Cardiac fibroblast (primary cell): ENCODE measurements at regions not wholly inside any gene's neighbourhood (a gene's known extent, or its start where the extent isn't known, plus 50 kb on each side); places are given as distances from the start of the nearest gene placed in this dataset.

ENCODE experiments used
- DNase-seq, 2 donors: peaks; one replicate each; pipeline versions ENCODE4 v3.0.0 to v3.0.0-alpha.2; 2010; ENCODE audit warnings: low read depth in 2 of 2
- H3K4me3 ChIP-seq, 2 donors: replicated peaks in 1 of 2; 1 replicate in 1 of 2; 2 replicates in 1 of 2; pipeline ENCODE4 v1.5.1; 2011; ENCODE audit warnings: low read depth in 2 of 2, low read length in 2 of 2, mild to moderate bottlenecking in 2 of 2, moderate library complexity in 1 of 2
- TF ChIP-seq, protein P1 (sequence below): IDR thresholded peaks from one replicate; pipeline ENCODE4 v1.5.1; 2011; ENCODE audit warnings: low read depth, mild to moderate bottlenecking, low read length, inconsistent platforms

DNA sequence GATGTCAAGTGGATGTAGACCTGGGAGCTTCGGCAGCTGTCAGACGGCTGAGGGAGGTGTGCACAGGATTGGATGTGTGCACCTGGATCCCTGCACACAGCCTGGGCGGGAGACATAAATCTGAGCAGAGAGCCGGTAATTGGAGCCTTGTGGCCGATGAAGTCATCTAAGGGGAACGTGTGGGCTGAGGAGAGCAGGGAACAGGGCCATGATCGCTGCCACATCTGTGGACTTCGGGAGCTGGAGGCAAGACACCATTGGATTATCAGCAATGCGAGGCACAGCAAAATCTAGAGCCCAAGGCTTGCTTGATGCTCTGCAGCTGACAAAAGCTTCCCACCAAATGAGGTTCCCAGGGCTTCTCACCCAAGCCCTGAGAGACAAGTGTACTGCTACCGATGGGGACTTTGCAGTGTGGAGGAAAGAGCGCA lies 147.7 kb downstream of the PTPN20 start:
- no peak overlapping the region for H3K4me3 ChIP-seq

DNA sequence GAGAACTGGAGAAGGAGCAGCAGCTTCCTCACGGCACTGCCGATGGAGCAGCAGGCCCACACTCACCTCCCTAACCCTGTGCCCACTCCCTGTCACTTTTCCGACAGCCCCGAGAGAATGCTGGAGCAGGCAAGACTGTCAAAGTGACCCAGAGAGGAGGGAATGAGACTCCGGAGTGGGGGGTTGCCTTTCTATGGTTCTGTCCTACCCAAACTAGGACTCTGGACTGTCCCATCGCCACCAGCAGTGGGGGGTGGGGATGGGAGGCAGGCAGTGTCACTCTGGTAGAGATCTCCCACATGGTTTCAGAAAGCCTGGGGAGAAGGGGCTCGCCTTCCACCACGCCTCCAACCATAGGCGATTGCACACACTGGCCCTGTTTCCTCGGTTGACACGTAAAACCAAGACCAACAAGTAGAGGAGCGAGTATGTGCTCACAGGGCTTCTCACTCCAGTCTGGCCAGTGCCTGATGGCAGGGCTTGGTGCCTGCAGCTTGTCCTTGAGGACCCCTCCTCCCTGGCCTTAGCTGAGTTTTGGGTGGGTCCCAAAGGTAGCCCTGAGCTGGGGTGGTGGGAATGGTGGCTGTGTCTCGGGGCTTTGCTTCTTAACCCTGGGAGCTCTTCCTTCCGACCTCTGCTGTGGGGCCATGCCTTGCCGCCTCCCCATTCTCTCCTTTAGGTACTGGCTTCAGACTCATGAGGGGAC lies 148.5 kb downstream of the PTPN20 start:
- no peak overlapping the region for H3K4me3 ChIP-seq
- no peak for DNase-seq
- TF ChIP-seq, protein P1, sequence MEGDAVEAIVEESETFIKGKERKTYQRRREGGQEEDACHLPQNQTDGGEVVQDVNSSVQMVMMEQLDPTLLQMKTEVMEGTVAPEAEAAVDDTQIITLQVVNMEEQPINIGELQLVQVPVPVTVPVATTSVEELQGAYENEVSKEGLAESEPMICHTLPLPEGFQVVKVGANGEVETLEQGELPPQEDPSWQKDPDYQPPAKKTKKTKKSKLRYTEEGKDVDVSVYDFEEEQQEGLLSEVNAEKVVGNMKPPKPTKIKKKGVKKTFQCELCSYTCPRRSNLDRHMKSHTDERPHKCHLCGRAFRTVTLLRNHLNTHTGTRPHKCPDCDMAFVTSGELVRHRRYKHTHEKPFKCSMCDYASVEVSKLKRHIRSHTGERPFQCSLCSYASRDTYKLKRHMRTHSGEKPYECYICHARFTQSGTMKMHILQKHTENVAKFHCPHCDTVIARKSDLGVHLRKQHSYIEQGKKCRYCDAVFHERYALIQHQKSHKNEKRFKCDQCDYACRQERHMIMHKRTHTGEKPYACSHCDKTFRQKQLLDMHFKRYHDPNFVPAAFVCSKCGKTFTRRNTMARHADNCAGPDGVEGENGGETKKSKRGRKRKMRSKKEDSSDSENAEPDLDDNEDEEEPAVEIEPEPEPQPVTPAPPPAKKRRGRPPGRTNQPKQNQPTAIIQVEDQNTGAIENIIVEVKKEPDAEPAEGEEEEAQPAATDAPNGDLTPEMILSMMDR: no peak

More for the DNA sequence above, 147.7 kb downstream of the PTPN20 start:
- TF ChIP-seq, protein P1: no peak
- DNase-seq: no peak

DNA sequence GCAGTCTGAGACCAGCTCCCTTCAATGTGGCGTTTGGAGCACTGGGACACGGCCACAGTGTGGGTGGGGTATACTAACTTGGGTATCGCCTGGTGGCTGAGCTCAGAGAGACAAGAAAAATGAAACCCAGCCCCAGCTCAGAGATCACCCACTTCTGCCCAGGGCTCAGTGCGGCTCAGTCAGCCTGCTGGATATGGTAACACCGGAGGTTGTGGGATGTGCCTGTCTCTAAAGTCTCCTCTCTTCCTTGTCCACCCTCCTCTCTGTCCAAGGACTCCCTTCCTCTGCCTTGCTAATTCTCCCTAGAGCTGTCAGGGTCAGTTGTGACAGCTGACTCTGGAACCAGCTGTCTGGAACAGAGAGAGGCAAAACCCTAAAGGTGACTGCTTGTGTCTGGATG lies 149.1 kb downstream of the PTPN20 start:
- H3K4me3 ChIP-seq: no peak overlapping the region
- DNase-seq: no peak
- TF ChIP-seq, protein P1: no peak

DNA sequence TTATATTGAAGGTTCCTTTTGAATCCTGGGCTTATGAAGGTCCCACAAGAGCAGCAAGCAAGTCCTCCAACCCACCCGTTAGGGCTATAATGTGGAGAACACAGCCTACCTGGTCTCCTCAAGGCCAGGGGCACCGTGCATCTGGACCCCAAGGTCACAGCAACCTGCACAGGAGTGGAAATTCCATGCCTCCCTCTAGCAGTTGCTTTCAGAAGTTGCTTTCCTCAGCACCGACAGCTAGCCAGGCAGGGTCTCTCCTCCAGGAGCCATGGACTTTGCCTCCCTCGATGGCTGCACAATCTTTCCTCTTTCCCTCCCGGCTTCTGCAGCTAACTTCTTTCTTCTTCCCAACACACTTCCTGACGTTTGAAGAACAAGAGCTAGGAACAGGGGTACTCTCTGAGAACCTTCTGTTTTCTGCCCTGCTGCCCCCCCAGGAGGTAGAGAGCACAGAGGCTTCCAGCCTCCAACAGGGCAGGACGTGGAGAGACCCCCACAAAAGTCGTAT lies 149.8 kb downstream of the PTPN20 start:
- TF ChIP-seq, protein P1: no peak
- no peak for DNase-seq
- no peak overlapping the region for H3K4me3 ChIP-seq

DNA sequence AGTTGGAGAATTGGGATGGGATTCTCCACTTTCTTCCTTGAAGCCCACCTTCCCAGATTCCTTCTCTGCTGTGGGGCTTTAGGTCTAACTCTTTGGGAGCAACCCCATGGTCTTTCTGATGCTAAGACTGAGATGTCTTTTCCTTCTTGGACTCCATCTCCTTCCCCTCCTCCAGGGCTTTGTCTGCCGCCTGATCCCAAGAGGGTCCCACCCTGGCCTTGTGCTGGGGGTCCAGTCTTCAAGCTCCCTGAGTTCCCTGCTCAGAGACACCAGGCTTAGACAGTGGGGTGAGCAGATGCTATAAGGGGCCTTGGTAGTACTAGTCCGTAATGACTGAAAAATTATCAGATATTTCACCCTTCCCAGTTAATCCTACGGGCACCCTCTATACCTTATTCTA lies 150.5 kb downstream of the PTPN20 start:
- DNase-seq: no peak
- TF ChIP-seq, protein P1: no peak
- H3K4me3 ChIP-seq: no peak overlapping the region

DNA sequence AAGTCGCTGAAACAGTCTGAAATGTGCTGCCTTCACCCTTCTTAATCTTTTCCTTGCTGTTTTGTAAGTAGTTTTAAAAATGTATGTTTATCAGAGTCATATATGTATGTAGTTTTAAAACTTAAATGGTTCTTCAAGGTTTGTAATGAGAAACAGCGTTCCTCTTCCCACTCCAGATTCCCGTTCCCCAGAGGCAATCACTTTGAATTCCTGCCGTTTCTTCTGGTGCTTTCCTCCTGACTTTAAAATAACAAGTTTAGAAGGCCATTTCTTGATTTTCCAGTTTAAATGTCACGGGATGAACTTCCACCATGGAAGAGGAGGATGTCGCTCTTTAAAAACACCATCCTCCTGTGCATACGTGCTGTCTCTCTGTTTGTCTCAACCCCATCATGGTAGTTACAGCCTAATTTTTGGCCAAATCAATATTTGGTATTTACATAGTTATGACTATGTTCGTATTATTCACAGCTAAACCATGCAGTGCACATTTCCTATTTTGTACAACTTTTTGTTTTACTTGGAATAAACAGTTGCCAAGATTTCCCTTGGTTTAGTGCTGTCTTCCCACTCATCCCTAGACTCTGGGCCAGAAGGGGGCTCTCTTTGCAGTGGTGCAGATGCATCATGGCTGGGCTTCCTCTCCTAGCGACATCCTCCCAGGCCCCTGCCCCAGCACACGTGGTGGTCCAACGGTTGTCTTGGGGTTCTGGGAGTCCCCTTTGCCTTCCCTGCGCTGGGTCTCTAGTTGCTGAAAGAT lies 151.4 kb downstream of the PTPN20 start:
- TF ChIP-seq, protein P1: peak; percentile 45
- no peak overlapping the region for H3K4me3 ChIP-seq
- DNase-seq: peak; percentile 15 to 50
